Esophagus mucosa (tissue), 1 donor: ENCODE measurements at regions not wholly inside any gene's neighbourhood (a gene's known extent, or its start where the extent isn't known, plus 50 kb on each side); places are given as distances from the start of the nearest gene placed in this dataset.

Experiments used
- ATAC-seq: fragments of 200-7000 bp; cut with Tn5 transposase; one replicate; pipeline ENCODE4 v1.9.1; 2020
- donor health status: DM: yes; HTN: yes; CAD: no.

GRCh38 chr2:150769421-150769820 is 282.0 kb upstream of the RND3 start:
- ATAC-seq, result no peak

- no peak for ATAC-seq
These were observed 280.7 kb upstream of the RND3 start for GRCh38 chr2:150767991-150768746.

- ATAC-seq, result no peak
These were observed 275.1 kb upstream of the RND3 start for GRCh38 chr2:150762571-150762970.

GRCh38 chr2:150759531-150759930 is 272.1 kb upstream of the RND3 start:
- ATAC-seq, result no peak

GRCh38 chr2:150759106-150759505 is 271.6 kb upstream of the RND3 start:
- no peak for ATAC-seq

GRCh38 chr2:150752229-150752628 is 264.8 kb upstream of the RND3 start:
- ATAC-seq, result no peak

GRCh38 chr2:150750720-150751119 is 263.3 kb upstream of the RND3 start:
- no peak for ATAC-seq

- no peak for ATAC-seq
These were observed 254.6 kb upstream of the RND3 start for GRCh38 chr2:150742094-150742493.

GRCh38 chr2:150735894-150736498 is 248.5 kb upstream of the RND3 start:
- no peak for ATAC-seq

- no peak for ATAC-seq
These were observed 245.7 kb upstream of the RND3 start for GRCh38 chr2:150733051-150733618.

GRCh38 chr2:150732491-150732890 is 245.0 kb upstream of the RND3 start:
- no peak for ATAC-seq

GRCh38 chr2:150732064-150732463 is 244.6 kb upstream of the RND3 start:
- ATAC-seq, result peak; percentile 47

- ATAC-seq, result no peak
These were observed 242.1 kb upstream of the RND3 start for GRCh38 chr2:150729495-150729955.

GRCh38 chr2:150718280-150718679 is 230.8 kb upstream of the RND3 start:
- ATAC-seq, result no peak

GRCh38 chr2:150716186-150716585 is 228.7 kb upstream of the RND3 start:
- no peak for ATAC-seq

- no peak for ATAC-seq
These were observed 228.0 kb upstream of the RND3 start for GRCh38 chr2:150715501-150715900.

GRCh38 chr2:150710916-150711315 is 223.4 kb upstream of the RND3 start:
- ATAC-seq, result no peak

GRCh38 chr2:150710041-150710440 is 222.6 kb upstream of the RND3 start:
- ATAC-seq, result no peak

- ATAC-seq, result no peak
These were observed 219.1 kb upstream of the RND3 start for GRCh38 chr2:150706561-150706960.

- no peak for ATAC-seq
These were observed 218.3 kb upstream of the RND3 start for GRCh38 chr2:150705767-150706166.

- ATAC-seq, result no peak
These were observed 217.9 kb upstream of the RND3 start for GRCh38 chr2:150705357-150705756.

GRCh38 chr2:150702791-150703190 is 215.3 kb upstream of the RND3 start:
- no peak for ATAC-seq

- no peak for ATAC-seq
These were observed 213.5 kb upstream of the RND3 start for GRCh38 chr2:150700666-150701580.
